ENCODE measurements at regions not wholly inside any gene's neighbourhood (a gene's known extent, or its start where the extent isn't known, plus 50 kb on each side); places are given as distances from the start of the nearest gene placed in this dataset.

- H3K9me3 ChIP-seq (ENCODE audit: insufficient read depth, low read depth, low read length): no peaks in the 10 kb centered on the region
- no peaks in the 10 kb centered on the region for H3K36me3 ChIP-seq (ENCODE audit: control insufficient read depth in 1 of 2, insufficient read depth in 2 of 2, low read length in 2 of 2)
- peak overlapping the region; percentile 87 for H4K91ac ChIP-seq (ENCODE audit: low read depth, low read length)
- no peak overlapping the region for H3K4ac ChIP-seq (ENCODE audit: low read depth, low read length)
- H3K23ac ChIP-seq (ENCODE audit: low read length): no peak overlapping the region
- no peak overlapping the region for H2AK5ac ChIP-seq (ENCODE audit: low read length)
- peak overlapping the region; percentile 76 for H2BK12ac ChIP-seq (ENCODE audit: low read length)
- no peak overlapping the region for H3K14ac ChIP-seq (ENCODE audit: low read length)
- H3K18ac ChIP-seq (ENCODE audit: low read length): no peak overlapping the region
- no peak overlapping the region for H3K4me3 ChIP-seq (ENCODE audit: low read depth, low read length)
- no peak overlapping the region for H3K9ac ChIP-seq (ENCODE audit: low read length)
- peak overlapping the region; percentile 91 for H2BK120ac ChIP-seq (ENCODE audit: insufficient read depth, low read length, poor library complexity)
- peak overlapping the region; percentile 93 for H2BK5ac ChIP-seq (ENCODE audit: low read depth, low read length, poor library complexity)
- H3K79me2 ChIP-seq (ENCODE audit: control insufficient read depth, insufficient read depth, low read length, poor library complexity): no peaks in the 10 kb centered on the region
- WGBS (ENCODE audit: extremely low coverage, insufficient coverage, insufficient read length): no CpG with 5 or more reads among the region's 3 CpGs
- H3K4me2 ChIP-seq (ENCODE audit: low read length): peak overlapping the region; percentile 15
- peaks cover 0 to 4% of the 10 kb centered on the region in 2 experiments for H3K4me1 ChIP-seq (ENCODE audit: control insufficient read depth in 1 of 2, insufficient read depth in 2 of 2, low read length in 2 of 2)
- H3K27me3 ChIP-seq (ENCODE audit: insufficient read depth, low read length): no peaks in the 10 kb centered on the region
- peaks cover 6% of the 10 kb centered on the region for H3K79me1 ChIP-seq (ENCODE audit: low read length)
- peak overlapping the region; percentile 47 for H4K8ac ChIP-seq (ENCODE audit: low read depth, low read length)
- no peak overlapping the region for H4K12ac ChIP-seq (ENCODE audit: low read depth, low read length)
- peak; percentile 49 to 90 for DNase-seq
- peak overlapping the region; percentile 87 for H3K27ac ChIP-seq (ENCODE audit: low read depth, low read length)
- H2AFZ ChIP-seq (ENCODE audit: insufficient read depth, low read length, poor library complexity): no peak overlapping the region
Observed at GRCh38 chr18:29523371-29523770, 1346.4 kb upstream of the CDH2 start.

- Histone ChIP-seq H3K9ac (ENCODE audit: low read length) (no peak overlapping the region), H2AFZ (ENCODE audit: insufficient read depth, low read length, poor library complexity) (no peak overlapping the region), H3K27me3 (ENCODE audit: insufficient read depth, low read length) (no peaks in the 10 kb centered on the region), H2BK5ac (ENCODE audit: low read depth, low read length, poor library complexity) (no peak overlapping the region), H3K4me3 (ENCODE audit: low read depth, low read length) (no peak overlapping the region), H2BK12ac (ENCODE audit: low read length) (no peak overlapping the region), H3K14ac (ENCODE audit: low read length) (no peak overlapping the region), H3K23ac (ENCODE audit: low read length) (no peak overlapping the region), H3K9me3 (ENCODE audit: insufficient read depth, low read depth, low read length) (no peaks in the 10 kb centered on the region), H4K12ac (ENCODE audit: low read depth, low read length) (no peak overlapping the region), H2AK5ac (ENCODE audit: low read length) (no peak overlapping the region), H3K79me1 (ENCODE audit: low read length) (no peaks in the 10 kb centered on the region), H3K4ac (ENCODE audit: low read depth, low read length) (no peak overlapping the region), H3K36me3 (ENCODE audit: control insufficient read depth in 1 of 2, insufficient read depth in 2 of 2, low read length in 2 of 2) (no peaks in the 10 kb centered on the region), H4K91ac (ENCODE audit: low read depth, low read length) (no peak overlapping the region), H3K4me2 (ENCODE audit: low read length) (no peak overlapping the region), H3K27ac (ENCODE audit: low read depth, low read length) (no peak overlapping the region), H2BK120ac (ENCODE audit: insufficient read depth, low read length, poor library complexity) (no peak overlapping the region), H3K4me1 (ENCODE audit: control insufficient read depth in 1 of 2, insufficient read depth in 2 of 2, low read length in 2 of 2) (no peaks in the 10 kb centered on the region), H3K79me2 (ENCODE audit: control insufficient read depth, insufficient read depth, low read length, poor library complexity) (no peaks in the 10 kb centered on the region), H3K18ac (ENCODE audit: low read length) (no peak overlapping the region), H4K8ac (ENCODE audit: low read depth, low read length) (no peak overlapping the region)
- no CpG with 5 or more reads among the region's 3 CpGs for WGBS (ENCODE audit: extremely low coverage, insufficient coverage, insufficient read length)
- DNase-seq: no peak
Observed at GRCh38 chr18:29512761-29513160, 1335.8 kb upstream of the CDH2 start.

- Histone ChIP-seq H3K9me3 (ENCODE audit: insufficient read depth, low read depth, low read length) (no peaks in the 10 kb centered on the region), H3K36me3 (ENCODE audit: control insufficient read depth in 1 of 2, insufficient read depth in 2 of 2, low read length in 2 of 2) (no peaks in the 10 kb centered on the region), H4K91ac (ENCODE audit: low read depth, low read length) (no peak overlapping the region), H3K4ac (ENCODE audit: low read depth, low read length) (no peak overlapping the region), H3K79me1 (ENCODE audit: low read length) (no peaks in the 10 kb centered on the region), H3K18ac (ENCODE audit: low read length) (no peak overlapping the region), H3K9ac (ENCODE audit: low read length) (no peak overlapping the region), H2AFZ (ENCODE audit: insufficient read depth, low read length, poor library complexity) (no peak overlapping the region), H4K8ac (ENCODE audit: low read depth, low read length) (no peak overlapping the region), H3K27ac (ENCODE audit: low read depth, low read length) (no peak overlapping the region), H3K27me3 (ENCODE audit: insufficient read depth, low read length) (no peaks in the 10 kb centered on the region), H3K79me2 (ENCODE audit: control insufficient read depth, insufficient read depth, low read length, poor library complexity) (no peaks in the 10 kb centered on the region), H3K4me1 (ENCODE audit: control insufficient read depth in 1 of 2, insufficient read depth in 2 of 2, low read length in 2 of 2) (no peaks in the 10 kb centered on the region), H2BK5ac (ENCODE audit: low read depth, low read length, poor library complexity) (no peak overlapping the region), H4K12ac (ENCODE audit: low read depth, low read length) (no peak overlapping the region), H2AK5ac (ENCODE audit: low read length) (no peak overlapping the region), H3K14ac (ENCODE audit: low read length) (no peak overlapping the region), H3K4me3 (ENCODE audit: low read depth, low read length) (no peak overlapping the region), H3K4me2 (ENCODE audit: low read length) (no peak overlapping the region), H2BK120ac (ENCODE audit: insufficient read depth, low read length, poor library complexity) (no peak overlapping the region), H2BK12ac (ENCODE audit: low read length) (no peak overlapping the region), H3K23ac (ENCODE audit: low read length) (no peak overlapping the region)
- DNase-seq: no peak
Observed at GRCh38 chr18:29512203-29512602, 1335.3 kb upstream of the CDH2 start.

GRCh38 chr18:29501952-29502351 lies 1325.0 kb upstream of the CDH2 start:
- no peak overlapping the region for H3K4ac ChIP-seq (ENCODE audit: low read depth, low read length)
- WGBS (ENCODE audit: extremely low coverage, insufficient coverage, insufficient read length): no CpG with 5 or more reads among the region's 3 CpGs
- H3K36me3 ChIP-seq (ENCODE audit: control insufficient read depth in 1 of 2, insufficient read depth in 2 of 2, low read length in 2 of 2): no peaks in the 10 kb centered on the region
- no peak overlapping the region for H3K4me3 ChIP-seq (ENCODE audit: low read depth, low read length)
- H2BK5ac ChIP-seq (ENCODE audit: low read depth, low read length, poor library complexity): no peak overlapping the region
- no peak overlapping the region for H2BK12ac ChIP-seq (ENCODE audit: low read length)
- H4K91ac ChIP-seq (ENCODE audit: low read depth, low read length): no peak overlapping the region
- H3K9ac ChIP-seq (ENCODE audit: low read length): no peak overlapping the region
- no peak overlapping the region for H3K4me2 ChIP-seq (ENCODE audit: low read length)
- H3K27ac ChIP-seq (ENCODE audit: low read depth, low read length): no peak overlapping the region
- H3K23ac ChIP-seq (ENCODE audit: low read length): no peak overlapping the region
- no peak for DNase-seq
- H3K4me1 ChIP-seq (ENCODE audit: control insufficient read depth in 1 of 2, insufficient read depth in 2 of 2, low read length in 2 of 2): no peaks in the 10 kb centered on the region
- no peak overlapping the region for H2AK5ac ChIP-seq (ENCODE audit: low read length)
- H4K8ac ChIP-seq (ENCODE audit: low read depth, low read length): no peak overlapping the region
- no peak overlapping the region for H4K12ac ChIP-seq (ENCODE audit: low read depth, low read length)
- no peaks in the 10 kb centered on the region for H3K9me3 ChIP-seq (ENCODE audit: insufficient read depth, low read depth, low read length)
- H2BK120ac ChIP-seq (ENCODE audit: insufficient read depth, low read length, poor library complexity): no peak overlapping the region
- no peak overlapping the region for H3K14ac ChIP-seq (ENCODE audit: low read length)
- no peaks in the 10 kb centered on the region for H3K79me2 ChIP-seq (ENCODE audit: control insufficient read depth, insufficient read depth, low read length, poor library complexity)
- H2AFZ ChIP-seq (ENCODE audit: insufficient read depth, low read length, poor library complexity): no peak overlapping the region
- H3K18ac ChIP-seq (ENCODE audit: low read length): no peak overlapping the region
- H3K27me3 ChIP-seq (ENCODE audit: insufficient read depth, low read length): no peaks in the 10 kb centered on the region
- no peaks in the 10 kb centered on the region for H3K79me1 ChIP-seq (ENCODE audit: low read length)
